GM20000 (cell line): ENCODE measurements at regions not wholly inside any gene's neighbourhood (a gene's known extent, or its start where the extent isn't known, plus 50 kb on each side); places are given as distances from the start of the nearest gene placed in this dataset.

Source experiments
- DNase-seq: peaks from one replicate; pipeline ENCODE4 v3.0.0; 2012; ENCODE audit warnings: low spot score
- TF ChIP-seq, protein P1 (sequence below): IDR thresholded peaks from 2 replicates; pipeline ENCODE4 v1.5.1; 2012; ENCODE audit warnings: mild to moderate bottlenecking, control low read depth; ENCODE audit errors: extremely low read depth, missing control alignments

DNA sequence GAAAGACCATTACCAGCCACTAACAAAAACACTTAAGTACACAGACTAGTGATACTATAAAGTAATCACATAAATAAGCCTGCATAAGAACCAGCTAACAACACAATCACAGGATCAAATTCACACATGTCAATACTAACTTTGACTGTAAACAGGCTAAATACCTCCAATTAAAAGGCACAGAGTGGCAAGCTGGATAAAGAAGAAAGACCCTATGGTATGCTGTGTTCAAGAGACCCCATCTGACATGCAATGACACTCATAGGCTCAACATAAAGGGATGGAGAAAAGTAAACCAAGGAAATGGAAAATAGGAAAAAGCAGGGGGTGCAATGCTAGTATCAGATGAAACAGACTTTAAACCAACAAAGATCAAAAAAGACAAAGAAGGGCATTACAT, 631.8 kb upstream of the NOX3 start:
- no peak for DNase-seq
- TF ChIP-seq, protein P1, sequence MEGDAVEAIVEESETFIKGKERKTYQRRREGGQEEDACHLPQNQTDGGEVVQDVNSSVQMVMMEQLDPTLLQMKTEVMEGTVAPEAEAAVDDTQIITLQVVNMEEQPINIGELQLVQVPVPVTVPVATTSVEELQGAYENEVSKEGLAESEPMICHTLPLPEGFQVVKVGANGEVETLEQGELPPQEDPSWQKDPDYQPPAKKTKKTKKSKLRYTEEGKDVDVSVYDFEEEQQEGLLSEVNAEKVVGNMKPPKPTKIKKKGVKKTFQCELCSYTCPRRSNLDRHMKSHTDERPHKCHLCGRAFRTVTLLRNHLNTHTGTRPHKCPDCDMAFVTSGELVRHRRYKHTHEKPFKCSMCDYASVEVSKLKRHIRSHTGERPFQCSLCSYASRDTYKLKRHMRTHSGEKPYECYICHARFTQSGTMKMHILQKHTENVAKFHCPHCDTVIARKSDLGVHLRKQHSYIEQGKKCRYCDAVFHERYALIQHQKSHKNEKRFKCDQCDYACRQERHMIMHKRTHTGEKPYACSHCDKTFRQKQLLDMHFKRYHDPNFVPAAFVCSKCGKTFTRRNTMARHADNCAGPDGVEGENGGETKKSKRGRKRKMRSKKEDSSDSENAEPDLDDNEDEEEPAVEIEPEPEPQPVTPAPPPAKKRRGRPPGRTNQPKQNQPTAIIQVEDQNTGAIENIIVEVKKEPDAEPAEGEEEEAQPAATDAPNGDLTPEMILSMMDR, result no peak

DNA sequence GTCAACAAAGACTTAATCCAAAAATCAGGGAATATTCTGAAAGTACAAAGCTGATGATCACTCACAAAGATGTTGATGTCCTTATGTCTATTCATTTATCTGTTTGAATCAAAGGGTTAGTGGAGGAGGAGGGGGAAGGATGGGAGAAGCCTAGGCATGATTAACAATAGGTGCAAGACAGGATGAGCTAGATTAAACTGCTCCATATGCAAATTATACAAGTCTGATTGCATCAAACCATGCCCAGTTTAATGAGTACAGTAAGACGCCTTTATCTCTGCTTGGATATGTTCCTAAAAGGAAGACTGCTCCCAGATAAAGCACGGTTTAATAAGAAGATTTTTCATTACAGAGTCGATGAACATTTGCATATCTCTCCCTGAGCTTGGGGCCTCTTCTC, 626.4 kb upstream of the NOX3 start:
- DNase-seq, result no peak
- TF ChIP-seq, protein P1, result no peak

DNA sequence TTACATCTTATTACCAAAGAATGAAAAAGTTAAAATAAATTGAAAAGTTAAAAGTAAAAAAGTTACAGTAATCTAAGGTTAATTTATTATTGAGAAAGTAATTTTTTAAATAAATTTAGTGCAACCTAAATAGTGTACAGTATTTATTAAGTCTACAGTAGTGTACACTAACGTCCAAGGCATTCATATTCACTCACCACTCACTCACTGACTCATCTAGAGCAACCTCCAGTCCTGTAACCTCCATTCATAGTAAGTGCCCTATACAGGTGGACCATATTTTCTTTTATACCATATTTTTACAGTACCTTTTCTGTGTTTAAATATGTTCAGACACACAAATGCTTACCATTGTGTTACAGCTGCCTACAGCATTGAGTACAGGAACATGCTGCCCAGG, 624.7 kb upstream of the NOX3 start:
- DNase-seq, result no peak
- TF ChIP-seq, protein P1, result no peak

DNA sequence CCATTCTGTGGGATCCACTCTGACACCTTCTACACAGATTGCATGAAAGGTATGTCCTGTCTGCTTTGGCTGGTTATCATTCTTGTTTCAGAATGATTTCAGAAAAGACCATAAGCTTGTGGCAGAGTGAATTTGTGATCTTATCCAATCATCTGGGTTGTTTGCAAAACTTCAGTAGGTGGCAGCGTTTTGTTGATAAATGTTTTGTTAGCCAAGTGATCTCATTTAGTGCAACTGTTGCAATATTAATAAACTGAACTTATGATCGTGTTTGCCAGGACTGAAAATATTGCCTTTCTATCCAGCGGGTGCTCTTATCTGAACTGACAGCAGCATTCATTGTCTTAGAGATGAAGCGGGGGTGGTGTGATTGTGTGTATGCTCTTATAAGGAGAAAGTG, 613.2 kb upstream of the NOX3 start:
- TF ChIP-seq, protein P1, result no peak
- DNase-seq, result no peak

DNA sequence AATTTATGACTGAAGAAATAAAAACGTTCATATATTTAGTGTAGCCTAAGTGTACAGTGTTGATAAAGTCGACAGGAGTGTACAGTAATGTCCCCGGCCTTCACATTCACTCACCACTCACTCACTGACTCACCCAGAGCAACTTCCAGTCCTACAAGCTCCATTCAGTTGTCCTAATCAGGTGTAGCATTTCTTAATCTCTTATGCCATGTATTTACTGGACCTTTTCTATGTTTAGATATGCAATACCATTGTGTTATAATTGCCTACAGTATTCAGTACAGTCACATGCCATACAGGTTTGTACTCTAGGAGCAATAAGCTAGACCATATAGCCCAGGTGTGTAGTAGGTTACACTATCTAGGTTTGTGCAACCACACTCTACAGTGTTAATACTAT, 610.2 kb upstream of the NOX3 start:
- DNase-seq, result no peak
- TF ChIP-seq, protein P1, result no peak

DNA sequence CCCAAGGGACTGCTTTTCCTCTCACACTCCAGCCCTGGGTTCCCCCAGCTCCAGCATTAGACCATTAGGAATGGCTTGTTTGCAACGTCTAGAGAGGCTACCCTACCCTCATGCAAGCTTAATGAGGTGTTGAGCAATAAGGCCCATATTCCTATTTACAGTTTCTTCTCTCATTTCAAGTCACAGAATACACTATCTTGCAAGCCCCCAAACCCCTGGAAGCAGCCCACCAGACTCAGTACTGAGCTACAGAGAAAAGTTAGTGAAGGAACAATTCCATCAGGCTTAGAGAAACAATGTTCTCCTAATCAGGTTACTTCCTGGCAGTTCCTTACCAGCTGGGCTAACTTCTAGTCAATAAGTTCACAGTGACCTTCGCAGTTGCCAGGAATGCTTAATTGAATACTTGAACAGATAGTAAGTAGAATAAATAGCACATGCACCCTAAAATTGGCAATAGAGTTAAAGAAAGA, 606.5 kb upstream of the NOX3 start:
- TF ChIP-seq, protein P1, result no peak
- no peak for DNase-seq

DNA sequence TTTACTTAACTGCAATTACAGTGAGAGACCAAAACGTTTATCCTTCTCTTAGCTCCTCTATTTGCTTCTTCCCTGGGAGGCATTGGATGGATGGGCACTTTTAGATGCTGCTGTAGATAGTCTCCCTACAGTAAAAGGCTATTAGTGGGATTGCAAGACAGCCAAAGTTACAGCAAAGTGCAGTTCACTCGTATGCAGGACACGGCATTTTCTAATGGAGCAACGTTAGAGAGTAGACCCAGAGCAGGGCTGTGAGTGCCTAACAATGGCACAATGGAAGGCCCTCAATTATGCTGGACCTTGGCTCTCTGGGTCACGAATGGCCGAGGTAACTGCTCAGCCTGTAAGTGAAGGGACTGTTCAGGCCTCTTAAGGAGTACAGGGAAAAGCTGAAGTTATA, 605.8 kb upstream of the NOX3 start:
- TF ChIP-seq, protein P1, result no peak
- DNase-seq, result no peak

DNA sequence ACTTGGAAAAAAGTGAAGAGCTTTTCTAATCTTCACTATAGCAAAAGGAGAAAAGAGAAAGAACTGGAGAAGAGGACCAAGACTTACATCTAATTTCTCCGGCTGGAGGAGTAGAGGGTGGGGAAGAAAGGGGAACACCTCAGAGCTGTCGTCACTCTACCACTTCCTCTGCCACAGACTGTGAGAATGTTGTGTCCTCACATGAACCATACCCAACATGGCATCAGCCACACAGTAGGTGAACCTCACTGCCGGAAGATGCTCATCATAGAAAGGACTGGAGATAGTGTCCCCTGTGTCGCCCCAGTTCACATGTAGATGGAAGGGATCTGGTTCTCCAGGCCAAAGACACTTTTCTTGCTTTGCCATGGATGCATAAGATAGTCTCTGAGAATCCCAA, 604.4 kb upstream of the NOX3 start:
- TF ChIP-seq, protein P1, result no peak
- DNase-seq, result no peak
